Left kidney (tissue), 1 donor: ENCODE measurements at regions not wholly inside any gene's neighbourhood (a gene's known extent, or its start where the extent isn't known, plus 50 kb on each side); places are given as distances from the start of the nearest gene placed in this dataset.
"Not testable (repeated sequence)": the region's sequence is repeated elsewhere in the genome, so short reads cannot be mapped to it uniquely, and the experiment has no call there.

Experiments used
- DNase-seq: peaks from one replicate; pipeline ENCODE4 v3.0.0-alpha.2; 2013

DNA sequence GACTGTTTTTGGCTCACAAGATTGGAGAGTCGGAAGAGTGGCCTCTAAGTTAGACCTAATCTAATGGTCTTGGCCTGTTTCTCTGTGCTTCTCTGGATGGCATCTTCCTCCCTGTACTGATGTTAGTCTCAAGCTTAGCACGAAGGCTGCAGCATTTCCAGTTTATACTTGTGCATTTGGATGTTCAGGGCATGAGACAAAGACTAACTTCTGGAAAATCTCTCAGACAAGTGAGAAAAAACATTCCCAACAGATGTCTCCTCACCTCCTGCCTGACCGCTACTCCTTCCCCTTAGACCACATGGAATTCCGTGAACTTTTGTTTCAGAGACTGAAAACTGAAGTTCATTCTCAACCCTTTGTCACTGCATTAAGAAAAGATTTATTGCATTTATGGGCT is 410.8 kb upstream of the MCTP2 start:
- DNase-seq: no peak

DNA sequence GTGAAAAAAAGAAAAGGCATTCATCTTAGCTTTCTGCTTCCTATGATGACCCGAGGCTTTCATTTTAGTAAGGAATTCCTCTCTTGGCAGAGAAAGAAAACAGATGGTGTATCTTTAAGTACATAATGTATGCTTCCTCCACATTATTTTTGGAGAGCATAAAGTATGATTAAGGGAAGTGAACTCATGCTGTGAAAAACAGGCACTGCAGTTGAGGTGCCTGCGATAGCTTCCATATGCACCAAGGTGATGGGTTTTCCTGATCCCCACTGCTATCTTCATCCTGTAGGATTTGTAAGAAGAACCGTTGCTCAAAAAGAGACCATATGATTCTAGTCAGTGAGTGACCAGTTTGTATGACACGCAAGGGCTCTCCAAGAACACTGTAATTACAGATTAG is 411.5 kb upstream of the MCTP2 start:
- DNase-seq: no peak

DNA sequence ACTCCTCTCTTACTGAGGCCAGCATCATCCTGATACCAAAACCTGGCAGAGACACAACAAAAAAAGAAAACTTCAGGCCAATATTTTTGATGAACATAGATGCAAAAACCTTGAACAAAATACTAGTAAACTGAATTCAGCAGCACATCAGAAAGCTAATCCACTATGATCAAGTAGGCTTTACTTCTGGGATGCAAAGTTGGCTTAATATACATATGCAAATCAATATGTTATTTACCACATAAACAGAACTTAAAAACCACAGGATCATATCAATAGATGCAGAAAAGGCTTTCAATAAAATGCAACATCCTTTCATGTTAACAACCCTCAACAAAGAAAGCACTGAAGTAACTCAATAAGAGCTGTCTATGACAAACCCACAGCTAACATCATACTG is 414.5 kb upstream of the MCTP2 start:
- DNase-seq: no peak

DNA sequence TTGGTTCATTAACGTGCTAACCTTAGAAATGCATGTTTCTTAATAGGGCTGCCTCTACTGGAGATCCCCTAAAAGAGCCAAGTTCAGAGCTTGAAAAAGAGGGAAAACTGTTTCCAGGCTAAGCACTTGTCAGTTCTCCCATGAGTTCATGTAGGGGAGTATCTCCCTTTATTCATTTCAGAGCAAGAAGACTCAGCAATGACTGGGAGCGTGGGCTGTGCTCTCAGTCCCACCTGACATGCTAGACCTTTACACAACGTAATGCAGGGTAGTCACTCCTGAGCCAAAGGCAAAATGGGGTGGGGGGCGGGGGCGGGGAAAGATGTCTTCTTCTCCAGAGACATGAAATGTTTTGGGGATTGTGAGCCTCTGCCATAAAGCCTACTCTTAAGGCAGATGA is 420.1 kb upstream of the MCTP2 start:
- DNase-seq: no peak

GRCh38 chr15:93809516-93809915 is 421.8 kb upstream of the MCTP2 start:
- no peak for DNase-seq

DNA sequence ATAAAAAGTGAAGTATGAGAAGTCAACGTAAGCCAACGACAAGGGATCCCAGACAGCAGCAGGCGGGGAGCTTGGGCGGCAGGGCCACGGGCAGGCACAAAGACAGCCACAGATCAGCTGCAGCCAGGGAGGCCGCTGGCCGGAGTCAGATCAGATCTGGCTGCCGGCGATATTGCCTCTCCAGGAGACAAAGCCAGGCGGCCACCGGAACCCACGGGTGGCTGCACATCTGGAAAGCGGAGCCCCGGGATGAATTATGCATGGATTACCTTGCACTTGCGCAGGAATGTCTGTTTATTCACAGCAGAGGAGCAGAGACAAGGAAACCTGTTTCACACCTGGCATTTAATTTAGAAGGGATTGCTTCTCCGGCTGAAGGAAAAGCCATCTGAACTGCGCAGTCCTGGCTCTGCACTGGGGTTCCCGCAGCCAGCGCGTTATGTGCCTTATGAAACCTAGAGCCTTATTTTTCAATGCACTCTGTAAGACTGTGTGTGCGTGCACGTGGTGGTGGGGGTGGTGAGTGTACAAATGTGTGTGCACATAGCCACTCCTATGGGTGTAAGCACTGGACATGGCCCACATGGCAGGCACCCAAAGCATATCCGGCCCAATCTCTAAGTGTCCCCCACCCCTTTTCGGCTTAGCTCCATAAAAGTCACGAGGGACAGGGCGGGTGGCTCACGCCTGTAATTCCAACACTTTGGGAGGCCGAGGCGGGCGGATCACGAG is 427.8 kb upstream of the MCTP2 start:
- no peak for DNase-seq

DNA sequence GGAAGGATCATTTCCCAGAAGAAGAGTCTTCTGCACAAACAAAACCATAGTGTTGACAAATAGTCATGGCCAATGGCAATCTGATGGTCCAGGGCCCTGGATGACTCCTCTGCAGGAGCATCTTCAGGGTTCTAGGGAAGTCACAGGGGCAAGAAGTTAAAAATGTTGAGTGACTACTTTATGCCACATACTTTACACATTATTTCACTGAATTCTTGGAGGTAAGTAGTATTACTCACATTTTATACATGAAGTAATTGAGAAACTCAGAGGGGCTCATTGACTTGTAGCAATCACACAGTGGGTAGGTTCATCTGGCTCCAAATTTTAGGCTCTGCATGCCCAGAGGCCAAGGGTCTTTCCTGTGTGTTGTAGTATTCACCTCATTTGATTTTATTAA is 430.2 kb upstream of the MCTP2 start:
- no peak for DNase-seq

GRCh38 chr15:93800805-93801204 is 430.6 kb upstream of the MCTP2 start:
- no peak for DNase-seq

GRCh38 chr15:93789441-93789840 is 441.9 kb upstream of the MCTP2 start:
- no peak for DNase-seq

- no peak for DNase-seq
Observed at GRCh38 chr15:93780073-93780472, 451.3 kb upstream of the MCTP2 start.

- DNase-seq: no peak
Observed at GRCh38 chr15:93779341-93779740, 452.0 kb upstream of the MCTP2 start.

DNA sequence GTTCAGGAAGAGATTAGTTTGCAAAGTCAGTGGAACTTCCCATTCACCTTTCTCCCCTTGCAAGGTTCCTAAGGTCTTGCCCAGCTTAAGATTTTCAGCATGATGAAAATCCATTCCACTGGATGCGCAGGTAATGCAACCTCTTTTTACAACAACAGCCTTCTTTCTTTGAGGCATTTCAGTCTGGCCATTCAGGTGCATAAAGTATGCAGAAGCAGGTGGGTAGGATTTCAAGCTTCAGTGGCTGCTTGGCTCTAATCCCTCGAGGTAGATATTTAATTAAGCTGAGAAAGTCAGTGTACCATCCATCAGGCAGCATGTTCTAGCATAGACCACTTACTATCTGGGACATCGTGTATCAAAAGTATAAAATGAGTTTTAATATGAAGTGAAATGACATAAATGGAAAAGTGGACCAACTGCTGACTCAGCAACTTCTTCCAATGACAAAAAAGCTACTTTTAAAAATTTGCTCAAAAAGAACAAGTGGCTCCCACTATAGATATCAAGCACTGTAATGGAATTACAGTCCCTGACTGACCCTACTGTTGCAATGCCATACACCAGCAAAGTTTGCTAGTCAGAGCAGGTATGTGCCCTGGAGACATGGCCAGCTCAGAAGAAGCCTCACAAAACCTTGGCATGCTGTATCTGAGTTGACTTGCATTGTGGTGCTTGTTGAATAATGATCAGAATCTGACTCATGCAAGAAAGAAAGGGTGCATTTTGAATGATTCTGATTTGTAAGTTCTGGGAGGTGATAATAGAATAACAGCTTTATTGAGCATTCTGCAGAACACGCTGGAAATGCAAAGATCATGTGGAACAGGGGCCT is 459.9 kb upstream of the MCTP2 start:
- peak; percentile 15 for DNase-seq

GRCh38 chr15:93770788-93771187 is 460.6 kb upstream of the MCTP2 start:
- no peak for DNase-seq

DNA sequence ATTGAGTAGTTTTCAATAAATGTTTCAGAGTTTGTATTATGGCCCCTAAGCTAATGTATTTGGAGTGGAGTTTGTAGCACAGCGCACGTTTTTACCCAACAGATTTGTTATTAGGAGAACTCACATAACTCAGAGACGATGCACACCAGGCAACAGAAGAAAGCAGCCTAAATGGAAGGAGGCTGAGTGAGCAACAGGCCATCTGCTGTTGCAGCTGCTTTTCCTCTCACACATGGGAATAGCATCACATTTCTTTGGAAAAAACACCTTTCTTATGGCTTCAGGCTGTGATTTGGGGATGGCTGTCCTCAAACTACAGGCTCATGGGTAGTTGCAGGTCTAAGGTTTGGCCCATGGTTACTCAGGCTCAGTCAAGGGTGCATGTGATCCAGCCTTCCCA is 469.3 kb upstream of the MCTP2 start:
- no peak for DNase-seq

GRCh38 chr15:93759629-93760028 is 471.7 kb upstream of the MCTP2 start:
- no peak for DNase-seq

GRCh38 chr15:93758824-93759223 is 472.5 kb upstream of the MCTP2 start:
- no peak for DNase-seq

DNA sequence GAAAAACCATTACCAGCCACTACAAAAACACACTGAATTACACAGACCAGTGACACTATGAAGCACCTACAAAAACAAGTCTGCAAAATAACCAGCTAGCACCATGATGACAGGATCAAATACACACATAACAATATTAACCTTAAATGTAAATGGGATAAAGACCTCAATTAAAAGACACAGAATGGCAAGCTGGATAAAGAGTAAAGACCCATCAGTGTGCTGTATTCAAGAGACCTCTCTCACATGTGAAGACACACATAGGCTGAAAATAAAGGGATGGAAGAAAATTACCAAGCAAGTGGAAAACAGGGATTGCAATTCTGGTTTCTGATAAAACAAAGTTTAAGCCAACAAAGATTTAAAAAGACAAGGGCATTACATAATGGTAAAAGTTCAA is 482.7 kb upstream of the MCTP2 start:
- no peak for DNase-seq

DNA sequence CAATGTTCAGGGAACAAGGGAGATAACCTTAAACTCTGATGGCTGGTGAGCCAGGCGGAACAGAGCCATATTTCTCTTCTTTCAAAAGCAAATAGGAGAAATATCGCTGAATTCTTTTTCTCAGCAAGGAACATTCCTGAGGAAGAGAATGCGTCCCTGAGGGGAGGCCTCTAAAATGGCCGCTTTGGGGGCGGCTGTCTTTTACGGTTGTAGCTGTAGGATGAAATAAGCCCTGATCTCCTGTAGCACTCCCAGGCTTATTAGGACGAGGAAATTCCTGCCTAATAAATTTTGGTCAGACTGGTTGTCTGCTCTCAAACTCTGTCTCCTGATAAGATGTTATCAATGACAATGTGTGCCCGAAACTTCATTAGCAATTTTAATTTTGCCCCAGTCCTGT is 496.4 kb upstream of the MCTP2 start:
- DNase-seq: not testable (repeated sequence)

GRCh38 chr15:93730724-93731123 is 500.6 kb upstream of the MCTP2 start:
- no peak for DNase-seq

DNA sequence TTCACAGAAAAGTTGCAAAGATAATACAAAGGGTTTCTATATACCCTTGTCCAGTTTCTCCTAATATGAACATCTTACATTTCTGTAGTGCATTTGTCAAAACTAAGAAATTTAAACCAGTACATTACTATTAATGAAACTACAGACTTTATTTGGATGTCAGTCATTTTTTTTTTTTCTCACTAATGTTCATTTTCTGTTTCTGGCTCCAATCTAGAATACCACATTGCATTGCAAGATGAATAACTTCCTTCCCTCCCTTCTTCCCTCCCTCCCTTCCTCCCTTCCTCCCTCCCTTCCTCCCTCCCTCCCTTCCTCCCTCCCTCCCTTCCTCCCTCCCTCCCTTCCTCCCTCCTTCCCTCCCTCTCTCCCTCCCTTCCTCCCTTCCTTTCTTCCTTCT is 509.2 kb upstream of the MCTP2 start:
- DNase-seq: no peak

DNA sequence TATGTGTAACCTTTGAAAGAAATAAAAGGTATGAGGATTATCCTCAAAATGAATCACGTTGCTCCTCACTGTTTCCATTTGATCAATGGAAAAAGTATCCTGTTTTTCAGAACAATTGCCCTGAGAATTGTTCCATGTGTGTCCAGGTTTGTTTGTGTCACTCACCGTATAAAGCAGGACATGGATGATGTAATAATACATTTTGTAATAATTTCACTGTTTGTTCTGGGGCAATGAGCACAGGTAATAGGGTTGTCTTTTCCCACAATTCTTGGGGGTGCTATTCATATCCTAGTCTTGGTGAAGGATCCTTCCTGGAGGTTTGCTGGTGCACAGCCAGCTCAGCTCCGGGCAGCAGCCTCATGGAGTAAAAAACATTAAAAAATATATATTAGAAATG is 510.8 kb upstream of the MCTP2 start:
- no peak for DNase-seq

- DNase-seq: no peak
Observed at GRCh38 chr15:93719921-93720351, 511.4 kb upstream of the MCTP2 start.

DNA sequence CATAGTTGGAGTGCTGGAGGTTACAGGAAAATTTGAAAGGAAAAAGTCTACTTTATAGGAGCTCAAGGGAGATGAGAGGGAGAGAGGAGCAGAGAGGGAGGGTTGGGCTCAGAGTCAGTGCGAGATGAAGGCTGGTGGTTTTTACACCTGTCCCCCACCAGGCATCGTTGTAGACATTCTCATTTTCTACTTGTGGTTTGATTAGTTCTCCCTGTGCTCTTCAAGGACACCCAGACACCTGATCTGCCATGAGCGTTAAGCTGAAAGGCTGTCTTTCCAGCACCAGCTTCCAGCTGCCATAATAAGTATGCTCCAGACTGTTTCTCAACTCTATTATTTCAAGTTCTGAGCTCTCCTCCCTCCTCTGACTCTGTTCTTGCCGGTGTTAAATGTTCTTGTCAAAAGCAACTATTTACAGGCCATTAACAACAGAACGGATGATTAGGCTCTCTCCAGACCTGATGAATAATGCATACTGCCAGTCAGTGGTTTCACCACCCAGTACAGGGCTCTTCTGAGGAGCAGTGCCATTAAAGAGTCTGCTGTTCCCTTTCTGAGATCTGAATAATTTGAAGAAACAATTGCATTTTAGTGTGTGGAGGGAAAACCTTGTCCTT is 514.6 kb upstream of the MCTP2 start:
- DNase-seq: no peak
